Middle frontal gyrus (tissue), 1 donor: ENCODE measurements at regions not wholly inside any gene's neighbourhood (a gene's known extent, or its start where the extent isn't known, plus 50 kb on each side); places are given as distances from the start of the nearest gene placed in this dataset.

Source experiments
- DNase-seq: peaks from one replicate; pipeline ENCODE4 v3.0.0-alpha.2; 2015; ENCODE audit warnings: low spot score; ENCODE audit errors: extremely low spot score

GRCh38 chr15:95538693-95539092, 791.8 kb upstream of the NR2F2 start:
- no peak for DNase-seq

- DNase-seq: no peak
Measured at GRCh38 chr15:95541301-95541700, 789.2 kb upstream of the NR2F2 start.

GRCh38 chr15:95549168-95549738, 781.2 kb upstream of the NR2F2 start:
- no peak for DNase-seq

GRCh38 chr15:95550702-95551101, 779.8 kb upstream of the NR2F2 start:
- DNase-seq: no peak

- DNase-seq: no peak
Measured at GRCh38 chr15:95556225-95556624, 774.3 kb upstream of the NR2F2 start.

GRCh38 chr15:95556866-95557225, 773.7 kb upstream of the NR2F2 start:
- DNase-seq: no peak

GRCh38 chr15:95557226-95558046, 773.1 kb upstream of the NR2F2 start:
- DNase-seq: no peak

GRCh38 chr15:95558131-95558530, 772.4 kb upstream of the NR2F2 start:
- DNase-seq: no peak

GRCh38 chr15:95558916-95559315, 771.6 kb upstream of the NR2F2 start:
- no peak for DNase-seq

- DNase-seq: no peak
Measured at GRCh38 chr15:95559875-95560394, 770.6 kb upstream of the NR2F2 start.

- no peak for DNase-seq
Measured at GRCh38 chr15:95561463-95561862, 769.0 kb upstream of the NR2F2 start.

GRCh38 chr15:95563634-95564033, 766.9 kb upstream of the NR2F2 start:
- no peak for DNase-seq

GRCh38 chr15:95565016-95565600, 765.4 kb upstream of the NR2F2 start:
- DNase-seq: no peak

- no peak for DNase-seq
Measured at GRCh38 chr15:95565690-95566089, 764.8 kb upstream of the NR2F2 start.

GRCh38 chr15:95567686-95568085, 762.8 kb upstream of the NR2F2 start:
- DNase-seq: no peak

- DNase-seq: no peak
Measured at GRCh38 chr15:95574053-95574452, 756.4 kb upstream of the NR2F2 start.

- DNase-seq: no peak
Measured at GRCh38 chr15:95577927-95578326, 752.6 kb upstream of the NR2F2 start.

- DNase-seq: no peak
Measured at GRCh38 chr15:95580121-95580520, 750.4 kb upstream of the NR2F2 start.

- DNase-seq: no peak
Measured at GRCh38 chr15:95581595-95581994, 748.9 kb upstream of the NR2F2 start.

GRCh38 chr15:95584088-95584487, 746.4 kb upstream of the NR2F2 start:
- DNase-seq: no peak

- no peak for DNase-seq
Measured at GRCh38 chr15:95588056-95588455, 742.4 kb upstream of the NR2F2 start.

- DNase-seq: no peak
Measured at GRCh38 chr15:95590533-95591044, 739.9 kb upstream of the NR2F2 start.
